Thoracic aorta (tissue), 2 donors: ENCODE measurements at regions not wholly inside any gene's neighbourhood (a gene's known extent, or its start where the extent isn't known, plus 50 kb on each side); places are given as distances from the start of the nearest gene placed in this dataset.

ENCODE experiments used
- ATAC-seq: fragments of 150-250 bp; one replicate; pipeline ENCODE4 v1.8.0; 2017; ENCODE audit warnings: low read depth; ENCODE audit not compliant: insufficient number of reproducible peaks, low FRiP score
- DNase-seq: peaks from one replicate; pipeline ENCODE4 v3.0.0-alpha.2; 2020; ENCODE audit warnings: low spot score
- H3K27ac ChIP-seq, 2 donors: fragments of 200-600 bp; sonication (generic); 1 replicate in 1 of 2; 2 replicates in 1 of 2; pipeline ENCODE4 v1.5.1; 2016; ENCODE audit warnings: mild to moderate bottlenecking in 2 of 2, moderate library complexity in 2 of 2
- H3K27me3 ChIP-seq: fragments of 200-600 bp; sonication (generic); replicated peaks from 2 replicates; pipeline ENCODE4 v1.6.0; 2016; ENCODE audit warnings: mild to moderate bottlenecking; ENCODE audit not compliant: insufficient read depth
- H3K36me3 ChIP-seq: fragments of 200-600 bp; sonication (generic); one replicate; pipeline ENCODE4 v1.5.1; 2016
- H3K4me1 ChIP-seq, 2 donors: fragments of 200-600 bp; sonication (generic); 1 replicate in 1 of 2; 2 replicates in 1 of 2; pipeline versions ENCODE4 v1.5.1 to v1.6.0; 2016; ENCODE audit warnings: low read depth in 2 of 2, mild to moderate bottlenecking in 1 of 2; ENCODE audit not compliant: control insufficient read depth in 1 of 2
- H3K4me3 ChIP-seq: fragments of 200-600 bp; sonication (generic); 2 replicates; pipeline ENCODE4 v1.5.1; 2016; ENCODE audit warnings: mild to moderate bottlenecking
- H3K9me3 ChIP-seq: fragments of 200-600 bp; sonication (generic); 2 replicates; pipeline ENCODE4 v1.5.1; 2016
- CTCF ChIP-seq: fragments of 200-600 bp; sonication (generic); IDR thresholded peaks from one replicate; pipeline ENCODE4 v1.5.1; 2019; ENCODE audit warnings: antibody characterized with exemption

GRCh38 chr2:146123256-146123655, 1603.3 kb upstream of the ZEB2 start:
- ATAC-seq, result no peak
- Histone ChIP-seq H3K4me3 (no peak overlapping the region), H3K9me3 (no peaks in the 10 kb centered on the region), H3K36me3 (no peaks in the 10 kb centered on the region), H3K27ac (no peak overlapping the region), H3K27me3 (no peaks in the 10 kb centered on the region), H3K4me1 (no peaks in the 10 kb centered on the region)
- no peak for DNase-seq
- no peak for TF ChIP-seq CTCF

- Histone ChIP-seq H3K9me3 (no peaks in the 10 kb centered on the region), H3K4me3 (no peak overlapping the region), H3K27ac (no peak overlapping the region), H3K27me3 (no peaks in the 10 kb centered on the region), H3K36me3 (no peaks in the 10 kb centered on the region), H3K4me1 (no peaks in the 10 kb centered on the region)
- ATAC-seq (no peak), DNase-seq (no peak)
- no peak for TF ChIP-seq CTCF
Measured at GRCh38 chr2:146119586-146119985, 1599.7 kb upstream of the ZEB2 start.

GRCh38 chr2:146108993-146109392, 1589.1 kb upstream of the ZEB2 start:
- H3K4me1 ChIP-seq, result no peaks in the 10 kb centered on the region
- ATAC-seq (no peak), DNase-seq (no peak)
- no peak for TF ChIP-seq CTCF
- H3K27ac ChIP-seq, result no peak overlapping the region
- H3K9me3 ChIP-seq, result no peaks in the 10 kb centered on the region
- no peak overlapping the region for H3K4me3 ChIP-seq
- no peaks in the 10 kb centered on the region for H3K27me3 ChIP-seq
- no peaks in the 10 kb centered on the region for H3K36me3 ChIP-seq

GRCh38 chr2:146094185-146094584, 1574.3 kb upstream of the ZEB2 start:
- ATAC-seq, result no peak
- no peak for TF ChIP-seq CTCF
- Histone ChIP-seq H3K27me3 (no peaks in the 10 kb centered on the region), H3K36me3 (no peaks in the 10 kb centered on the region), H3K9me3 (peaks cover 5% of the 10 kb centered on the region), H3K4me3 (no peak overlapping the region), H3K4me1 (no peaks in the 10 kb centered on the region), H3K27ac (no peak overlapping the region)
- no peak for DNase-seq

- Histone ChIP-seq H3K27me3 (no peaks in the 10 kb centered on the region), H3K4me3 (no peak overlapping the region), H3K27ac (no peak overlapping the region), H3K4me1 (no peaks in the 10 kb centered on the region), H3K9me3 (no peaks in the 10 kb centered on the region), H3K36me3 (no peaks in the 10 kb centered on the region)
- DNase-seq (no peak), ATAC-seq (no peak)
- no peak for TF ChIP-seq CTCF
Measured at GRCh38 chr2:146081459-146081858, 1561.5 kb upstream of the ZEB2 start.
